ENCODE measurements at regions not wholly inside any gene's neighbourhood (a gene's known extent, or its start where the extent isn't known, plus 50 kb on each side); places are given as distances from the start of the nearest gene placed in this dataset.

- TF ChIP-seq, protein P1, sequence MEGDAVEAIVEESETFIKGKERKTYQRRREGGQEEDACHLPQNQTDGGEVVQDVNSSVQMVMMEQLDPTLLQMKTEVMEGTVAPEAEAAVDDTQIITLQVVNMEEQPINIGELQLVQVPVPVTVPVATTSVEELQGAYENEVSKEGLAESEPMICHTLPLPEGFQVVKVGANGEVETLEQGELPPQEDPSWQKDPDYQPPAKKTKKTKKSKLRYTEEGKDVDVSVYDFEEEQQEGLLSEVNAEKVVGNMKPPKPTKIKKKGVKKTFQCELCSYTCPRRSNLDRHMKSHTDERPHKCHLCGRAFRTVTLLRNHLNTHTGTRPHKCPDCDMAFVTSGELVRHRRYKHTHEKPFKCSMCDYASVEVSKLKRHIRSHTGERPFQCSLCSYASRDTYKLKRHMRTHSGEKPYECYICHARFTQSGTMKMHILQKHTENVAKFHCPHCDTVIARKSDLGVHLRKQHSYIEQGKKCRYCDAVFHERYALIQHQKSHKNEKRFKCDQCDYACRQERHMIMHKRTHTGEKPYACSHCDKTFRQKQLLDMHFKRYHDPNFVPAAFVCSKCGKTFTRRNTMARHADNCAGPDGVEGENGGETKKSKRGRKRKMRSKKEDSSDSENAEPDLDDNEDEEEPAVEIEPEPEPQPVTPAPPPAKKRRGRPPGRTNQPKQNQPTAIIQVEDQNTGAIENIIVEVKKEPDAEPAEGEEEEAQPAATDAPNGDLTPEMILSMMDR (conservative IDR thresholded peaks at IDR 0.05; ENCODE audit: low read length): no peak
- TF ChIP-seq EZH2phosphoT487 (IDR thresholded peaks at IDR 0.05; ENCODE audit: borderline replicate concordance, low read depth, low read length): no peak
These were observed 141.2 kb upstream of the RTL1 start for GRCh38 chr14:101044741-101045140.

All from OCI-LY7 (cell line).